ENCODE measurements at regions not wholly inside any gene's neighbourhood (a gene's known extent, or its start where the extent isn't known, plus 50 kb on each side); places are given as distances from the start of the nearest gene placed in this dataset.

- Mint-ChIP-seq H3K27me3 (ENCODE audit: insufficient read depth, low read depth) (peaks cover 2% of the 10 kb centered on the region), H3K27ac (no peak overlapping the region), H3K9me3 (no peaks in the 10 kb centered on the region), H3K36me3 (peaks cover 15% of the 10 kb centered on the region), H3K4me1 (peaks cover 10% of the 10 kb centered on the region), H3K4me3 (no peak overlapping the region)
- Histone ChIP-seq H3K9ac (no peak overlapping the region), H3K79me2 (ENCODE audit: low read depth) (no peaks in the 10 kb centered on the region), H3K4me3 (no peak overlapping the region), H3K4me2 (no peak overlapping the region), H3K9me3 (ENCODE audit: low read depth) (no peaks in the 10 kb centered on the region), H3K27ac (no peak overlapping the region), H2AFZ (replicated peaks) (no peak overlapping the region), H3K4me1 (no peaks in the 10 kb centered on the region), H3K27me3 (no peaks in the 10 kb centered on the region), H4K20me1 (ENCODE audit: low read depth) (no peaks in the 10 kb centered on the region), H3K36me3 (no peaks in the 10 kb centered on the region), H3F3A (ENCODE audit: low read depth) (no peaks in the 10 kb centered on the region)
- TF ChIP-seq CTCF (IDR thresholded peaks at IDR 0.05), result no peak
- no peak for TF ChIP-seq EZH2phosphoT487 (IDR thresholded peaks at IDR 0.05)
- DNase-seq (ENCODE audit: low spot score), result no peak
Observed at GRCh38 chr11:122173074-122173450, 57.0 kb upstream of the BLID start.

DNA sequence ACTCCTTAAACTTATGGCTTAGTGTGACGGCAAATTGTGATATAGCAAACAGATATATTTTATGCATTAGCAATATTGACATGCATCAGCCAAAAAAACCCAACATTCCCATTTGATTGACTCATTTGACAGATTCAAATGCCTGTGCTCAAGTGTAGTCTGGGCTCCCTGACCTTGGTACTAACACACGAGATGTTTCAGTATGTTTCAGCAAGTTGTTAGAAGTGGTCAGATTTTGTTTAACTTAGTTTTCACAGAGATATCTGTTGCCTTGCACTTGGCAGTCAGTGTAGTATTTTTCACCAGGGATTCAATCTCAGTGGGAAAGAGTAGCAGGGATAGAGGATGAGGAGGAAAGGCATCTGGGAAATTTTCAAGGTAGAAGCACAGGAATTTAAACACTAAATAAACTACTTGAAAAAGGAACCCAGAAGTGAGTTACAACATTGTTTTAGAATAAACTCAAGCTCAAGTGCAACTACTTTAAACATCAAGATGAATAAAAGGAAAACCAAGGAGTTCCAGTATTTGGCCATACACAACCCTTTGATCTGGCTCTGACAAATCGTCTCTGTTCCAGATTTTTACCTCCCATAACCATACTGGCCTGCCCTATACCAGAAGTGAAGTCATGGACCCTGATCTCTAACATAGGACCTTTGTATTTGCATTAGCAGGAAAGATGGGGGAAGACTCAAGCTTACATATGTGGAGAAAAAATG is 56.5 kb upstream of the BLID start:
- H3K4me1 Mint-ChIP-seq, result peaks cover 10% of the 10 kb centered on the region
- no peaks in the 10 kb centered on the region for H3K9me3 Mint-ChIP-seq
- Histone ChIP-seq H3K4me1 (no peaks in the 10 kb centered on the region), H3K27me3 (no peaks in the 10 kb centered on the region), H3K9me3 (ENCODE audit: low read depth) (no peaks in the 10 kb centered on the region), H3K27ac (no peak overlapping the region), H3K4me3 (no peak overlapping the region), H3K36me3 (no peaks in the 10 kb centered on the region), H2AFZ (replicated peaks) (no peak overlapping the region), H3F3A (ENCODE audit: low read depth) (no peaks in the 10 kb centered on the region), H3K9ac (no peak overlapping the region), H3K4me2 (no peak overlapping the region), H3K79me2 (ENCODE audit: low read depth) (no peaks in the 10 kb centered on the region), H4K20me1 (ENCODE audit: low read depth) (no peaks in the 10 kb centered on the region)
- peaks cover 2% of the 10 kb centered on the region for H3K27me3 Mint-ChIP-seq (ENCODE audit: insufficient read depth, low read depth)
- no peak for DNase-seq (ENCODE audit: low spot score)
- H3K4me3 Mint-ChIP-seq, result no peak overlapping the region
- no peak overlapping the region for H3K27ac Mint-ChIP-seq
- TF ChIP-seq EZH2phosphoT487 (IDR thresholded peaks at IDR 0.05) (no peak), CTCF (IDR thresholded peaks at IDR 0.05) (no peak), EZH2 (IDR thresholded peaks at IDR 0.05) (no peak)
- peaks cover 11% of the 10 kb centered on the region for H3K36me3 Mint-ChIP-seq

GRCh38 chr11:122170815-122171475 is 54.9 kb upstream of the BLID start:
- Mint-ChIP-seq H3K27me3 (ENCODE audit: insufficient read depth, low read depth) (peaks cover 2% of the 10 kb centered on the region), H3K9me3 (no peaks in the 10 kb centered on the region), H3K4me3 (no peak overlapping the region), H3K27ac (no peak overlapping the region), H3K36me3 (peaks cover 7% of the 10 kb centered on the region), H3K4me1 (peaks cover 2% of the 10 kb centered on the region)
- DNase-seq (ENCODE audit: low spot score), result no peak
- no peak overlapping the region for H2AFZ ChIP-seq (replicated peaks)
- no peaks in the 10 kb centered on the region for H3K4me1 ChIP-seq
- no peaks in the 10 kb centered on the region for H3K79me2 ChIP-seq (ENCODE audit: low read depth)
- H3K9me3 ChIP-seq (ENCODE audit: low read depth), result no peaks in the 10 kb centered on the region
- H4K20me1 ChIP-seq (ENCODE audit: low read depth), result no peaks in the 10 kb centered on the region
- H3K27me3 ChIP-seq, result no peaks in the 10 kb centered on the region
- H3K27ac ChIP-seq, result no peak overlapping the region
- no peak overlapping the region for H3K4me2 ChIP-seq
- no peak overlapping the region for H3K9ac ChIP-seq
- no peak overlapping the region for H3K4me3 ChIP-seq
- no peaks in the 10 kb centered on the region for H3F3A ChIP-seq (ENCODE audit: low read depth)
- no peaks in the 10 kb centered on the region for H3K36me3 ChIP-seq
- TF ChIP-seq EZH2phosphoT487 (IDR thresholded peaks at IDR 0.05), result no peak
- TF ChIP-seq EZH2 (IDR thresholded peaks at IDR 0.05), result no peak
- TF ChIP-seq CTCF (IDR thresholded peaks at IDR 0.05), result no peak
